H4 (cell line): ENCODE measurements at regions not wholly inside any gene's neighbourhood (a gene's known extent, or its start where the extent isn't known, plus 50 kb on each side); places are given as distances from the start of the nearest gene placed in this dataset.

Source experiments
- DNase-seq: peaks from one replicate; pipeline ENCODE4 v3.0.0-alpha.2; 2015; ENCODE audit warnings: low spot score

DNA sequence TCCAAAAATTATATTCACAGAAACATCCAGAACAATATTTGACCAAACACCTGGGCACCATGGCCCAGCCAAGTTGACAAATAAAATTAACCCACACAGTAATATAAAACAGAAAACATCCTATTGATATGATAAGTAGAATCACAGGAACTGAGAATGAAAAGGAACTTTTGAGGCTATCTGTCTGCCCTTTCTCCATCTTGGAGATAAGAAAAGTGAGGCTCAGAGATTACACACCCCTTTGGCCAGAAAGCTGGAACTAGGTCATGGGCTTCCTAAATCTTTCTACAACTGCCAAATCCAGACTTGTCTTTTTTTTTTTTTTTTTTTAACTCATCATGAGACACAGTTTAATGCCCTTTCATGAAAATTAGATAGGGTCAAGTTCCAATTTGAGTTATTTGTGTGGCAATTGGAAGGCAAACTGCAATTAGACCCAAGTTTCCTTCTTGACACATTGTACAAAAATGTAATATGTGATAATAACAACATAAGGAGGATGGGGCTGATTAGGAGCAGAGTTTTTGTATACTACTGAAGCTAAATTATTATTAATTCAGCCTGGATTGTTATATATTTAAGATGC, 137.2 kb downstream of the RPL22L1 start:
- no peak for DNase-seq

DNA sequence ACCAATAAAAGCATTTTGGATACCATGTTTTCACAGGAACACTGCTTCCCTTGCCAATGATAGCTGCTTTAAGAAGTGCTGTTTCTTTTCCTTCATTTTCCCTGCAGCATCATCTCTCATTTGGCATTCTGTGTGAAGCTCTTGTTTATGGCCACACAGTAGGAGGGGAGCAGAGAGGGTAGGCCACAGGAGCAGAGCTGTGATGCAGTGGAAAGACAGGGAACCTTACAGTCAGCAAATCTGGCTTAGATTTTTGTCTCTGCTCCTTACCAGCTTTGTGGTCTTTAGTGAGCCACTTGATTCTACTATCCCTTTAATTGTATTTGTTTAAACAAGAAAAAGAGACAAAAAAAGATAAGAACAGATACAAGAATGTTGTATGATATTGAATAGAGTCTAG, 138.7 kb downstream of the RPL22L1 start:
- DNase-seq = no peak

DNA sequence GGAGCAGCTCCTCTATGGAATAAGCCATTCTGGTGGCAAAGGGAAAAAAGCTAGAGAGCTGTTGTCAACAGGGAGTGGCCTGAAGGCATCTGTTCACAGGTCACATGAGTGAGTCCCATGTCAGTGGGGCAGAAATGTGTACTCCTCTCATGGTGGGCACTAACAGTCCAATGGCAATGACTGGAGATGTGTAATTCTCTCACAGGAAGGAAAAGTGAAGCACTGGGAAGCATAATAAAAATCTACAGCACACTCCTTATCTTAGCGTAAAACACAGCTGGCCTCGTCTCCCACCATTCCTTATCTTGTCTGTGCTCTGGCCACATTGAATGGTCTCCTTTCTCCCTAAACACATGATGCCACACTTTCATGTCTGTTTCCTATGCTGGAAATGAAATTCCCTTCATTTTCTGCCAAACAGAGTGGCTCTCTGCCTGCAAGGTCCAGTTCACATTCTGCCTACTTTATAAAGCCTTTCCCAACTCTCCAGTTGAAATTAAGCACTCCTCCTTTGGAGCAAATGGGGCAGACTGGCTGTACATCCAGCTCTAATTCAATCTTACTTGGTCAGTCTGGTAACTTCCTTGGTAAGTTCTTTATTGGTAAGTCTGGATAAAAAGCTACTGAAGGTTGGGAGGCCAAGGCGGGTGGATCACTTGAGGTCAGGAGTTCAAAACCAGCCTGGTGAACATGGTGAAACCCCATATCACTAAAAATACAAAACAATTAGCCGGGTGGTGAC, 139.8 kb downstream of the RPL22L1 start:
- no peak for DNase-seq

DNA sequence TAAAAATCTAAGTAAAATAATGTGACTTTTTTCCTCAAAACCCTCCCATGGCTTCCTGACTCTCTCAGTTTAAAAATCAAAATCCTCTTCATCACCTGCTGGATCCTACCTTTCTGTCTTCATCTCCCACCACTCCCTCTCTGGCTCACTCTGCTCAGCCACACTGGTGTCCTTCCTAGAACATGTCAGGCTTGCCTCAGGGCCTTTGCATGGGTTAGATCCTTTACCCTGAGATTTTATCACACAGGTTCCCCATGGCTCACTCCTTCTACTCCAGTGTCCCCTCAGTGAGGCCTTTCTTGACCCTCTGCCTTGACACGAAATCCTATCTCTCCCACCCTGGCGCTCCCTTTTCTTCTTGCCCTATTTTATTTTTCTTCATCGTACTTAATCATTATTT, 141.8 kb downstream of the RPL22L1 start:
- no peak for DNase-seq

DNA sequence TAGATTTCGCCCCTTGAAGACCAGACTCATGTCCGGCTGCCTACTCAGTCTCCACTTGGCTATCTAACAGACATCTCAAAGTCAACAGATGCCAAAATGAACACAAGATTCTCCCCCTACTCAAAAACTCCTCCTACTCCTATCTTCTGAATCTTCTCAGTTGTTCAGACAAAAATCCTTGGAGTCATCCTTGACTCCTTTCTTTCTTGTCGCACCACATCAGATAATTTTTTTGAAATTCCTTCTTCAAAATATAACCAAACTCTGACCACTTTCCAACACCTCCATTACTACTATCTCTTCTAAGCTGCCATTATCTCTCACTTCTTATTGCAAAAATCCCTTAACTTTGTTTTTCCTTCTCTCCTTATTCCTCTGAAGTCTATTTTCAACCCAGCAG, 141.9 kb upstream of the SLC7A14 start:
- DNase-seq = no peak

DNA sequence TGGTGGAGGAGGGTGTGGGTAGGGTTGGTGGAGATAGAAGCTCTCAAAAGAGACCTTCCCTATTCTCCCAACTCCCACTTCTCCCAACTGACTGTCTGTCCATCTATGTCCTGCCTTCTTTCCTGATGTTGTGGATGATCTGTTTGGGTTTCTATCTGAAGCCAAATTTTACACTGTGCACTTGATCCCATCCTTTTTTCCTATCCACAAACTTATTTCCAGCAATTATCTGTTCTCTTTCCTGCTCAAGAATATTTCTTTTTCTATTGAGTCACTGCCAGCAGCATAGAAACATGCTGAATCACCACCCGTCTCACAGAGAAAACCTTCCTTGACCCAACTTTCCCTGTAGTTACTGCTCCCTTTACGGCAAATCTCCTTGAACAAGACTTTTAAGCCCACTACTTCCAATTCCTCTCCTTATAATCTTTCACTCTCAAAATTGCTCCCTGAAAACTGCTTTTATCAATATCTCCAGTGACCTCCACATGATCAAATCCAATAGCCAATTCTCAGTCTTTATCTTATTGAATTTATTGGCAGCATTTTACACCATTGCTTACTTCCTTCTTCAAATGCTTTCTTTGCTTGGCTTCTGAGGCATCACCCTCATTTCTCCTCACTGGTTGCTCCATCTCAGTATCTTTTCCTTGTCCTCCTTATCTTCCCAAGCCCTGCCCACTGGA, 141.2 kb upstream of the SLC7A14 start:
- peak; percentile 80 for DNase-seq

DNA sequence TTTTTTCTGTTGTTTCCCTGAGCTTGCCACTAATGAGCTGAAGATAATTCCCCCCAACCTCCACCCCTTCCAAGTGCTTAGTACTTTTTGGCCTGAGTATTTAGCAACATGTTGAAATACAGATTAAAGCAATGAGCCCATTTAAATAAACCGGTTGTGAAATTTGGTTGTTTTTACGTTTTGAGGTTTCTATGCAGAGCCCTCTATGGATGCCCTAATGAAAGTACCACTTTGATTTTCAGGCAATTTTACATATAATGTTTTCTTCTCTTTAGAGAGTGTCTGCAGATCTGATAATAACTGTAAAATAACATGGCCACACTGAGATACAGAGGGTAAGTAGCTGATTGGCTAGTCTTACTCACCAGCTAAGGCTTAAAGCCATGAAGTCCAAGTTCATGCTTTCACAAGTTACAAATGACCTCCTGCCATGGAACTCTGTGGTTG, 139.4 kb upstream of the SLC7A14 start:
- no peak for DNase-seq

DNA sequence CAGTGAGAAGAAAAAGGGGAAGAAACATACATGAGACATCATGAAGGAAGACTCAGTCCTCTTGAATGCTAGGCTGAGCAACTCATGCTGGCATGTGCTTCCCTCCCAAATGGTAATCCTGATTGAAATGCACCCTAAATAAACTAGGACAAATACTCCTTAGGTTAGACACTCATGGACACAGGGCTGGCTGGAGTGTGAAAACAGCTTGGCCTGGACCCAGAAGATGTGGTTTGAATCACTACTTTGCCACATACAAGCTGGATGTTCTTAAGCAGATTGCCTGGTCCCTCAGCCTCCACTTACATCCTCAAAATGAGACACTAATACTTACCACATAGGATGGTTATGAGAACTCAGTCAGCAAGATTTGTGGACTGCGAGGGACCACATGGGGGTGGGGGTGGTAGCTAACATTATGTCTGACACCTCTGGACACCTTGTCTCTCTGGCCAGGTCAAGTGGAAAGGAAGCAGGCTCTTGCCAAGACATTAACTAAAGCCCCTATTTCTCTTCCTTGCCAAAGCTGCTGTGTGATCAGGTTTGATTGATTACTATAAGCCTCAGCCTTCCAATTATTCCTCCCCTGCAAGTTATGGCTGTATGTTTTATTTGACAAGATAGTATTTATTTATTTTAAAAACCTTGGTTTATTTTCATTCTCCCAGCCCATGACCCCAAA, 138.9 kb upstream of the SLC7A14 start:
- no peak for DNase-seq

DNA sequence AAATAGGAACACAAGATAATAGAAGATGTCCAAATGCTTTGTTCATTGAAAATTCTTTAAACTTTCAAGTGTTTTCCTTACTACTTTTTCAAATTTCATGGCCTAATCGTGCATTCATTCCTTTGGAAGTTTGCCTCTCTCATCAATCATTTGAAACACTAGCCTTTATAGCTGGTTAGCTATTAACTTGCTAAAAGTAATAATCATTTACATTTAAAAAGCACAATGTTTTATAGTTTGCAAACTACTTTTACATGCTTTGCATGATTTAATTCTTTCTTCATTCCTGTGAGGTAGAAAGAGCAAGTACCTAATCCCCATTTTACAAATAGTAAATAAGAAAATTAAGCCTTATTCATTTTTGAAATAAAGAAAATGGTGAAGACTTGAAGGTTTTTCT, 137.4 kb upstream of the SLC7A14 start:
- no peak for DNase-seq

DNA sequence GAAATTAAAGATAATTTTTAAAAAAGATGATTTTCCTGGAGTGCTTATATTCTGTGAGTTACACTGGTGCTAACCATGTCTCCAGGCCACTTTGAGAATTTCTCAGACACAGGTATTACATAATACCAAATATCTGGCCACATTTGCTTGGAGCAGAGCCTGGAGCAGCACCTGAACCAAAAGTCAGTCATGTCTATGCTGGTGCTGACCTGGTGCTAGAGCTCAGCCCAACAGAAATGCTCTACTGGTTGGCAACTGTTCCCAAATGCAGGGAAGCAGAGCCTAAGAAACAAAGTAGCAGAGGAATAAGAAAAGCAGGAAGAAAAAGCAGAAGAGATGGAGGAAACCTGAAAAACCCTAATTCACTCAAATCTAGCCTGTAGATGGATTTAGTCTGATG, 135.7 kb upstream of the SLC7A14 start:
- DNase-seq = no peak

DNA sequence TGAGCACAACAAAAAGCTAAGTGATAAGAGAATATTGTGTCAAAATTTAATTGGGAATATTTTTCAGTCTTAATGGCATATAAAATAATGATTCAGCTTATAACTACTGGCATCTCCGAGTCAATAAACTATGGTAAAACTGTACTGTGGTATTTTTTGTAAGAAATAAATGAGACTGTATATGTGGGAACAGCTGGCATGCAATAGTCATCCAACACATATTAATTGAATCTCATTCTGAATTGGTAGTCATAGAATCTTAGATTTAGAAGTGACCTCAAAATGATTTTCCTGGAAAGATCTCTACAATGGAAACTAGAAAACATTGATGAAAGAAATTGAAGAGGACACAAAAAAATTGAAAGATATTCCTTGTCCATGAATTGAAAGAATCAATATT, 133.4 kb upstream of the SLC7A14 start:
- no peak for DNase-seq

DNA sequence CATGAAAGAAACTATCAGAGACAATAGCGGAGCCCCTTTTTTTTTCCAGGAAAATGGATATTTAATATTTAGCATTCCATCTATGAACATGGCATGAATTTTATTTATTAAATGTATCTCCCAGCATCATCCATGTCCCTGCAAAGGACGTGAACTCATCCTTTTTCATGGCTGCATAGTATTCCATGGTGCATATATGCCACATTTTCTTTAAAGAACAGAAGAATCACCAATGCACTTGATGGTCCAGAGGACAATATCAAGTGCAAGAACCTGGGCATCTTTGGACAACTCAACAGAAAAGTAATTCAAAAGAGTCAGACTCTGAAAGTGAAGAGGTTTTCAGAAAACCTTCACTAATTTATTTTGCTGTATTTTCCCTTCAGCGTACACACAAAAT, 133.0 kb upstream of the SLC7A14 start:
- DNase-seq = no peak

DNA sequence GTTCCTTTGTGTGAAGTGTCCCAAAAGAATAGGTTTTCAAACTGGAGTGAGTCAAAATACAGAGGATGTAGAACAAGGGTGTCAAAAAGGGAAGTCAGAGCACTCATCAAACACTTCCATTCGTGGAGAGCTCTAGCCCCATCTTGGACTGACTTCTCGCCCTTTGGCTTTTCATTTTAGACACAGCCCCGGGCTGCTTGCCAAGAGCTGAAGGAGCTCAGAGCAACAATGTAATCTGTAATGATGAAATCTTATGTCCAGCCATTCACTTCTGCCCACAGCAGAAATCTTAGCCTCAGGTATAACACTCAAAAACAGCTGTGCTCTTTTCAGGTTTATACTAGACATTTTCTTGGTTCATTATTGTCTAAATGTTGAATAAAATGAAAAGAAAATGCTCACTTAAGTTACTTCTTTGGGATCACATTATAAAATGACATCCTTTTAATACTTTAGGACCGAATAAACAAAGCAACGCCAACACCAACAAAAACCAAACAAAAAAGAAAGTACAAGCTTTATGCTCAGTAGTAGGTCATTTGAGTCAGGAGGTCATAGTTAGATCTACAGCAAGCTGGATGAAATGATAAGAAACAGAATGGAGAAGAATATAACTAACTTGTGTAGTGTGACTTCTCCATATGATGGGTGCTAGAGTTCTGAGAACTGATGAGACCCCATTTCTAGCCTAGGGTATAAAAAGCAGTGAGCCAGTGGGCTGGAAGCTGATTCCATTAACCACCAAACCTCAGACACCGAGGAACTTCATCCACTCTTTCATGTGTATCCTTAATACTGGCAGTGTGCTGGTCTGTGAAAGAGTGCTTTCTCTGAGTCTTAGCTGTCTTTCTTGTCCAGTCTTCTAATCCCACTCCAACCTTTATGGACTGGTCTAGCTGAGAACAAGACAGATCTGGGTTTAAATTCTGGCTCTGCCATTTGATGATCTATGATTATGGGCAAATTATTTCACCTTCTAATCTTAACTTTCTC, 131.8 kb upstream of the SLC7A14 start:
- DNase-seq = peak; percentile 61

DNA sequence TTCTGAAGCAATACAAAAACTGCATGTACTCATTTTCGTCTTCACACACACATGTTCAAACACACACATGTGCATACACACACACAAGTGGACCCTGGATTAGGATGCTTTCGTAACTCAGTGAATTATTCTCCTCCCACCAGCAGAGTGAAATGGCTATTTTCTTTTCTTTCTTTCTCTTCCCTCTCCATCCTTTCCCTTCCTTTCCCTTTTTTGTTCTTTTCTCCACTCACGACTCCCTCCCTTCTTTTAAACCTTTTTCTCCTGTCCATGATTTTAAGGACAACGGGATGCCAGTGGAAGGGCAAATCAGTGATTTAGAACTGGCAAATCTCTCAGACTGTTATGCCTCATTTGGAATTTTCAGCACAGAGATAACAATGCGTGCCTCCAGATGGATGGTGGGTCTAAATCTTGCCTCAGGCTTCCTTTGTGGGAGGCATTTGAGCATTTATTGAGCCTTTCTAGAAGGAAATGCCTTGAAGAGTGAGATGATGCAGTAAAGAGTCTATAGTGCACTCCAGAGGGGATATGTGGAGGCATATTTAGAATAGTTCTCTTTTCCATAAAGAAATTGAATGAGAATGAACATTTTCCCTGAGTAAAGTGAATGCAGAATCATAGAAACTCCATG, 130.4 kb upstream of the SLC7A14 start:
- DNase-seq = no peak

DNA sequence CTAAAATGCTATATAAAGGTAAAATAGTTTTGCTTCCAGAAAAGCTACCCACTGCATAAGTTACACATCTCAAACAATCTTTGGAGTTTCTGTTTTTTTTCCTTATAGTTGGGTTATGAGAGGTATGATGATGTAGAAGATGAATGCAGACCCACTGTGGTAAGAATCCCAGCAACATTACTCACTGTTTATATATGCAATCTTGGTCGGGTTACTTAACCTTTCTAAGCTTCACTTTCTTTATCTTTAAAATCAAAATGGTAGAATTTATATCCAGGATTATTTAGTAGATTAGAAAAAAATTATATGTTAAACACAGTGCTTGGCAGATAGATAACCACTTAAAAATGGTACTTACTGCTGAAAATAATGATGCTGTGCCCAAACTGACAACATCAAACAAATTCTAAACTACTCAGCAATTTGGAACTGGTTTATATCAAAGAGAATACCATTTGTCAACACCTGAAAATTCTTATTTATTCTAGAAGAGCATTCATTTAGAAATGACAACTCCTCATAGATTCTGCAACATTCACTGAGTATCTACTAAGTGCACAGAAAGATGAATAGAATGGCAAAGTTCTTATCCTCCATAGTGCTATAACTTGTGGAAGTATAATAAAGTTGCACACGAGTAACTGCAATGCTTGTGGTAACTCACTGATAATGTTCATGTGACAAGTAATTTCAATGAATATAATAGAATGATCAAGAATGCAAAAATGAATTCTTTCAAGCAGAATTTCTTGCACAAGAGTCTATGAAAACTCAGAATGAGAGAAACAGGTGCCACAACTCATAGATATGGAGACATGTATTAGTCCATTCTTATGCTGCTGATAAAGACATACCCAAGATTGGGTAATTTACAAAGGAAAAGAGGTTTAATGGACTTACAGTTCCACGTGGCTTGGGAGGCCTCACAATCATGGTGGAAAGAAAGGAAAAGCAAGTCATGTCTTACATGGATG, 129.0 kb upstream of the SLC7A14 start:
- peak; percentile 55 for DNase-seq

DNA sequence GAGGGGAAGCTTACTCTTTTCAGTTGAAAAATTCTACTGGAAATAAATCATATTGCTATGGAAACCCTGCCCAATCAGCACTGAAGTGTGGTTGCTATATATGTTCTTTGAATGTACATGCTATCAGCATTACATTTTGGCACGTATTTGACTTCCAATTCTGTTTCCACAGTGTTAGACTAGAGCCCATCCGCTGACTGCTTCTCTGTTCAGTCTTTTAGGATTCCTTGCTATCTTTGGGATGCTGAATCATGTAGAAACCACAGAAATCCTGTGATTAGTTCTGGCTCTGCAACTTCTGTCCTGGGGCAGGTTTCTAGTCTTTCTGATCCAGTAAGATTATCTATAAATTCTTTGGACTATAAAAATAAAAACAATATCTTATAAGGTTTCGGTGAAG, 128.2 kb upstream of the SLC7A14 start:
- peak; percentile 48 for DNase-seq

DNA sequence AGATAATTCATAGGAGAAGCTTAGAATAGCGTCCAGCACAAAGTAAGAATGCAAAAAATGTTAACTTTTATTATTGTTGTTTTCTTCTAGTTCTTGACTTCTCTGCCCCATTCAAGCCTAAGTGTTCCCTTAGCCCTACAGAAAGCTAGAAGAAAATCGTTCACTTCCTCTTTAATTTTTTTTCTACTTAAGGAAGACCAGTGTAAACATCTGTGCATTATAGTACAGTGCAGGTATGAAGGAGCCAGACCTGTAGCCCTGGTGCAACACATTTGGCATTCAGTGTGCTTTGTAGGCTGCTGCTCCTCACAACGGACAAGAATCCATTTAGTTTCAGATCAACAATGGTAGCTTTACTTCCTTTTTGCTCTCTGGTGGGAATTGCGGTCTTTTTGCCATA, 127.8 kb upstream of the SLC7A14 start:
- DNase-seq = no peak

DNA sequence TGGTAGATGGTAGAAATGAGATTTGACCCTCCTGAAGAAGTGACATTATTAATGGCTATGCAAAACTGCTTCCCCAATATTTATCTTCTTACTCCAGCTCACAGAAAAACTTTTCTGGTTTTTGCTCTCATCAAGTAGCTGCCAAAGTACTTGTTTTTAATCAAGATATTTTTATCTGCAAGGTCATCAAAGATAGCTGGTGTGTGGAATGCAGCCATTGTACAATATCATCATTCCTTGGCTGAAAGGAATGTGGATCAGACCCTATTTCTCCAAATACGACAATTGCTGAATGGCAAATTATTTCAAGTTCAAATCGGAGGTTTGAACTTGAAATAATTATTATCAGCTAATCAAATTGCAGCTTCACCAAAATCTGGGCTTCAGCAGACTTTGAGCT, 126.9 kb upstream of the SLC7A14 start:
- no peak for DNase-seq

DNA sequence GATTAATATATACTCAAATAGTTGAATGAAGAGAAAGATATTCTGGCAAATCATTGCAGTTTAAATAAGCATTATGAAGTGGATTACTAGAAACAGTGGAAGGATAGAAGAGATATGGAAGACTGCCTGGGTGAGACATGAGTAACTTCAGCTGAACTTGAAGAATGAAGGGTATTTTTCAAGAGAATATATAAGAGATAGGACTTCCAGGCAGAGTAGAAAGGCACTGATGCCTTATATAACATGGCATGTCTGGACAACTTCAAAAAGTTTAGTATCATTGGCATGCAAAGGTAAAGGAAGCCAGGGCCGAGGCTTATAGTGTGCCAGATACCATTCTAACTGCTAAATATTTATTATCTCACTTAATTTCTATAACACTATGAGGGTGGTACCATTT, 126.5 kb upstream of the SLC7A14 start:
- no peak for DNase-seq

DNA sequence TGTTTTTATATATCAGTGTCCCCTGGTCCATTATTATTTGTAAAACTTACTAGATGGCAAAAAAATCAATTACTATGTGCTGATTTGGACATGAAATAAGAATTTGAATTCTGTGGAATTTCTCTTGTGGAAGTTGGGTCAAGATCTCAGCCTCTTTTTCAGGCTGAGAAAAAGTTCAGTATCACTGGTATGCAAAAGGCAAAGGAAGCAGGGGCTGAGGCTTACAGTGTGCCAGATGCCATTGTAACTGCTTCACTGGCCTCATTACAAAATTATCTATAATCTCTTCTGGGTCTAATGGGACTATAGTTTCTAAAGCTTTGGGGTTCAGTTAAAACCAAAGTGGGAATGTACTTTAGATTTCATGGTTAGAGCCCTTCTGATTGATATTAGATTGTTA, 125.9 kb upstream of the SLC7A14 start:
- DNase-seq = no peak
